HCT116 (cell line): ENCODE measurements at regions not wholly inside any gene's neighbourhood (a gene's known extent, or its start where the extent isn't known, plus 50 kb on each side); places are given as distances from the start of the nearest gene placed in this dataset.

Experiments
- CTCF ChIP-seq, 3 experiments: fragments of 200-600 bp in 1 of 3; sonication (generic) in 1 of 3; IDR thresholded peaks in 2 of 3; conservative IDR thresholded peaks in 1 of 3; 2 replicates each; pipeline ENCODE4 v1.5.1; 2012 to 2017; ENCODE audit warnings: low read depth in 2 of 3, low read length in 2 of 3, antibody characterized with exemption in 1 of 3, borderline replicate concordance in 1 of 3, control low read depth in 1 of 3, mild to moderate bottlenecking in 1 of 3, mixed read lengths in 1 of 3, mixed run types in 1 of 3, moderate library complexity in 1 of 3; ENCODE audit not compliant: insufficient read depth in 1 of 3
- EZH2 ChIP-seq: fragments of 200-600 bp; sonication (generic); IDR thresholded peaks from 2 replicates; pipeline ENCODE4 v1.6.1; 2017; ENCODE audit warnings: antibody characterized with exemption, mixed run types
- EZH2phosphoT487 ChIP-seq: fragments of 200-600 bp; IDR thresholded peaks from 2 replicates; pipeline ENCODE4 v1.6.1; 2018; ENCODE audit warnings: antibody characterized with exemption, borderline replicate concordance
- JUND ChIP-seq: IDR thresholded peaks from 2 replicates; pipeline ENCODE4 v1.6.1; 2012
- POLR2AphosphoS5 ChIP-seq: IDR thresholded peaks from 2 replicates; pipeline ENCODE4 v1.6.1; 2011; ENCODE audit warnings: mild to moderate bottlenecking, low read depth, low read length, moderate library complexity
- REST ChIP-seq: IDR thresholded peaks from 2 replicates; pipeline ENCODE4 v1.6.1; 2012; ENCODE audit warnings: low read depth
- SRF ChIP-seq: IDR thresholded peaks from 2 replicates; pipeline ENCODE4 v1.6.1; 2012; ENCODE audit warnings: low read depth

DNA sequence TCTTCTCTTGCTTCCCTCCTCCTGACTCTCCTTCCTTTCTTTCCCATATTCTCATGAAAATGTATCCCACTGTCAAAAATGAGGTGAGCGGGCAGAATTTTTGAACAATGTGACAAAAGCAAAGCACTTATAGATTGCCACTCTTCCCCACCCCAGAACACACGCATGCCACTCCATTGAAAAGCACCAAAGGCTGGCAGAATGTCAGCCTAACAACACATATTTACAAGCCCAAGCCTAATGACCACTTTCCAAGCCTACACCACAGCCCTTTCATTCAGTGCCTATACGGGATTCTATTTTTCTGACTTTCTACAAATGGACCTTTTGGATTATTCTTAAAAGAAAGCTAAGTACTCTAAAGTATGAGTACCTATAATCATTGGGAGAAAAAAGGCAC, 62.9 kb upstream of the METAP2 start:
- TF ChIP-seq CTCF (IDR thresholded peaks at IDR 0.05 in 2 of 3, conservative IDR thresholded peaks at IDR 0.05 in 1 of 3; ENCODE audit: borderline replicate concordance in 1 of 3, insufficient read depth in 1 of 3, low read depth in 2 of 3, low read length in 2 of 3) (no peak), EZH2 (no peak), POLR2AphosphoS5 (no peak), SRF (no peak), REST (no peak), JUND (no peak), EZH2phosphoT487 (no peak)
